A549 (cell line): ENCODE measurements at regions not wholly inside any gene's neighbourhood (a gene's known extent, or its start where the extent isn't known, plus 50 kb on each side); places are given as distances from the start of the nearest gene placed in this dataset.

Experiments used
- ATAC-seq, 2 experiments: fragments of 200-7000 bp in 1 of 2; fragments of >200 bp in 1 of 2; cut with Nextera tagmentation in 1 of 2; cut with Tn5 transposase in 1 of 2; 3 replicates each; pipeline versions ENCODE4 v1.8.0 to v1.9.1; 2018 to 2020; ENCODE audit warnings: mild to moderate bottlenecking in 1 of 2, moderate library complexity in 1 of 2
- CTCF ChIA-PET: fragments of 300-600 bp; sonication (Branson Sonifier 250); formaldehyde crosslinking; extraction: SDS; loops from one replicate; lab custom pipeline; 2021; ENCODE audit warnings: antibody characterized with exemption, inconsistent platforms; lab: Yijun Ruan, JAX
- POLR2A ChIA-PET: fragments of 350-600 bp; formaldehyde crosslinking; extraction: SDS; loops from one replicate; lab custom pipeline; 2021; ENCODE audit warnings: antibody characterized with exemption, inconsistent platforms; lab: Yijun Ruan, JAX
- DNase-seq, 2 experiments: peaks; one replicate each; pipeline versions ENCODE4 v3.0.0 to v3.0.0-alpha.2; 2011 to 2016; ENCODE audit warnings: low read depth in 1 of 2, low spot score in 1 of 2
- FAIRE-seq: peaks from 2 replicates; lab custom pipeline; 2011; peaks lifted over from hg19 to GRCh38; lab: Jason Lieb, UNC
- H3K27ac ChIP-seq, 2 experiments: fragments of >200 bp; sonication (Bioruptor Twin); formaldehyde crosslinking; 3 replicates each; pipeline ENCODE4 v1.5.1; 2016 to 2017
- H3K4me1 ChIP-seq: fragments of >200 bp; sonication (Bioruptor Twin); formaldehyde crosslinking; 3 replicates; pipeline ENCODE4 v1.6.1; 2016
- H3K4me2 ChIP-seq: fragments of >200 bp; sonication (Bioruptor Twin); formaldehyde crosslinking; 3 replicates; pipeline ENCODE4 v1.6.1; 2016
- H3K4me3 ChIP-seq: fragments of >200 bp; sonication (Bioruptor Twin); formaldehyde crosslinking; 3 replicates; pipeline ENCODE4 v1.5.1; 2016
- H3K9me3 ChIP-seq: fragments of >200 bp; sonication (Bioruptor Twin); formaldehyde crosslinking; 3 replicates; pipeline ENCODE4 v1.6.1; 2016
- ATOH8 ChIP-seq: fragments of 250-450 bp; sonication (Bioruptor Pico); IDR thresholded peaks from 2 replicates; pipeline ENCODE4 v1.5.0; 2020; ENCODE audit warnings: low read depth, mild to moderate bottlenecking, moderate library complexity
- BCL3 ChIP-seq: fragments of >200 bp; sonication (Bioruptor Twin); formaldehyde crosslinking; IDR thresholded peaks from 3 replicates; pipeline ENCODE4 v1.6.1; 2016
- CBX2 ChIP-seq: fragments of 200-600 bp; sonication (generic); IDR thresholded peaks from 2 replicates; pipeline ENCODE4 v1.6.1; 2016; ENCODE audit warnings: low read depth, mild to moderate bottlenecking, borderline replicate concordance
- CBX8 ChIP-seq: fragments of 200-600 bp; sonication (generic); IDR thresholded peaks from 2 replicates; pipeline ENCODE4 v1.6.1; 2016
- CHD2 ChIP-seq: fragments of 150-350 bp; IDR thresholded peaks from 2 replicates; pipeline ENCODE4 v1.6.1; 2014; ENCODE audit warnings: low read length; ENCODE audit not compliant: partially characterized antibody
- CHD4 ChIP-seq: fragments of 200-600 bp; sonication (generic); IDR thresholded peaks from 2 replicates; pipeline ENCODE4 v1.6.1; 2016; ENCODE audit warnings: antibody characterized with exemption, mild to moderate bottlenecking, borderline replicate concordance
- ELK1 ChIP-seq: fragments of 150-350 bp; IDR thresholded peaks from 2 replicates; pipeline ENCODE4 v1.6.1; 2014; ENCODE audit warnings: low read depth, mild to moderate bottlenecking, low read length
- ESRRA ChIP-seq: fragments of 150-350 bp; IDR thresholded peaks from 2 replicates; pipeline ENCODE4 v1.6.1; 2014; ENCODE audit warnings: mild to moderate bottlenecking, low read length, borderline replicate concordance
- FOSB ChIP-seq: fragments of 250-450 bp; sonication (Bioruptor Pico); IDR thresholded peaks from 2 replicates; pipeline ENCODE4 v1.5.0; 2020; ENCODE audit warnings: mild to moderate bottlenecking, moderate library complexity
- FOSL2 ChIP-seq, 2 experiments: fragments of 450-650 bp in 1 of 2; fragments of >200 bp in 1 of 2; sonication (Bioruptor Twin) in 1 of 2; formaldehyde crosslinking; IDR thresholded peaks; 2 replicates each; pipeline versions ENCODE4 v1.5.0 to v1.6.1; 2016 to 2020; ENCODE audit warnings: mild to moderate bottlenecking in 1 of 2, moderate library complexity in 1 of 2
- GATA3 ChIP-seq: IDR thresholded peaks from 2 replicates; pipeline ENCODE4 v1.6.1; 2012; ENCODE audit warnings: borderline replicate concordance
- HEYL ChIP-seq: fragments of 250-450 bp; sonication (Bioruptor Pico); IDR thresholded peaks from 2 replicates; pipeline ENCODE4 v1.8.0; 2021; ENCODE audit warnings: mild to moderate bottlenecking, moderate library complexity
- HOXA7 ChIP-seq: fragments of 250-450 bp; sonication (Bioruptor Pico); IDR thresholded peaks from 2 replicates; pipeline ENCODE4 v1.5.0; 2020; ENCODE audit warnings: mild to moderate bottlenecking, moderate library complexity
- JUN ChIP-seq, 2 experiments: fragments of >200 bp; sonication (Bioruptor Twin); formaldehyde crosslinking; IDR thresholded peaks; 2 replicates in 1 of 2; 3 replicates in 1 of 2; pipeline ENCODE4 v1.6.1; 2016 to 2017
- JUNB ChIP-seq: fragments of >200 bp; sonication (Bioruptor Twin); formaldehyde crosslinking; IDR thresholded peaks from 2 replicates; pipeline ENCODE4 v1.6.1; 2016
- KDM1A ChIP-seq: fragments of 200-600 bp; sonication (generic); IDR thresholded peaks from 2 replicates; pipeline ENCODE4 v1.6.1; 2016; ENCODE audit warnings: low read depth, mild to moderate bottlenecking
- KDM5A ChIP-seq: fragments of 200-600 bp; sonication (generic); IDR thresholded peaks from 2 replicates; pipeline ENCODE4 v1.6.1; 2016; ENCODE audit warnings: antibody characterized with exemption, mild to moderate bottlenecking
- NFE2L2 ChIP-seq: fragments of 150-350 bp; conservative IDR thresholded peaks from 2 replicates; pipeline ENCODE4 v1.6.1; 2014; ENCODE audit warnings: low read length
- NPAS2 ChIP-seq: fragments of 250-450 bp; sonication (Bioruptor Pico); IDR thresholded peaks from 2 replicates; pipeline ENCODE4 v1.8.0; 2022; ENCODE audit warnings: mild to moderate bottlenecking, moderate library complexity, borderline replicate concordance
- NR3C1 ChIP-seq: fragments of >200 bp; sonication (Bioruptor Twin); formaldehyde crosslinking; IDR thresholded peaks from 3 replicates; pipeline ENCODE4 v1.6.1; 2017
- PBX3 ChIP-seq: IDR thresholded peaks from 2 replicates; pipeline ENCODE4 v1.6.1; 2012
- PHF8 ChIP-seq: fragments of 200-600 bp; sonication (generic); IDR thresholded peaks from 2 replicates; pipeline ENCODE4 v1.6.1; 2016; ENCODE audit warnings: low read depth, mild to moderate bottlenecking, antibody characterized with exemption, moderate library complexity, borderline replicate concordance
- POLR2A ChIP-seq: IDR thresholded peaks from 2 replicates; pipeline ENCODE4 v1.6.1; 2012; ENCODE audit warnings: mild to moderate bottlenecking, low read length
- RAD21 ChIP-seq, 2 experiments: fragments of >200 bp in 1 of 2; sonication (Bioruptor Twin) in 1 of 2; formaldehyde crosslinking in 1 of 2; IDR thresholded peaks in 1 of 2; conservative IDR thresholded peaks in 1 of 2; 2 replicates in 1 of 2; 3 replicates in 1 of 2; pipeline ENCODE4 v1.6.1; 2012 to 2018; ENCODE audit warnings: inconsistent platforms in 1 of 2
- RCOR1 ChIP-seq: fragments of 150-350 bp; IDR thresholded peaks from 2 replicates; pipeline ENCODE4 v1.6.1; 2014; ENCODE audit warnings: antibody characterized with exemption, low read length, low read depth
- SMC3 ChIP-seq: fragments of >200 bp; sonication (Bioruptor Twin); formaldehyde crosslinking; IDR thresholded peaks from 3 replicates; pipeline ENCODE4 v1.6.1; 2018; ENCODE audit warnings: inconsistent platforms
- SREBF2 ChIP-seq: fragments of 450-650 bp; IDR thresholded peaks from 2 replicates; pipeline ENCODE4 v1.6.1; 2014; ENCODE audit warnings: mild to moderate bottlenecking, moderate library complexity
- USF2 ChIP-seq: fragments of 450-650 bp; IDR thresholded peaks from 2 replicates; pipeline ENCODE4 v1.6.1; 2014; ENCODE audit warnings: antibody characterized with exemption
- ZC3H11A ChIP-seq: fragments of 450-650 bp; IDR thresholded peaks from 2 replicates; pipeline ENCODE4 v1.6.1; 2014; ENCODE audit warnings: antibody characterized with exemption, mild to moderate bottlenecking
- WGBS: methylation state at CpG from one replicate; pipeline ENCODE4 v1.1.6; 2017; ENCODE audit errors: missing lambda C conversion rate; 5-methylcytosine and 5-hydroxymethylcytosine counted together

GRCh38 chr3:159277814-159278213 lies 476.0 kb downstream of the MFSD1 start:
- CTCF ChIA-PET, result interaction anchor here (0.6 to 1.5 kb wide), 4 partner anchors 12 to 852 kb away, joined by 3 to 6 read pairs (median 4); no protein-coding TSS in a partner anchor

GRCh38 chr3:159280386-159281191 lies 478.7 kb downstream of the MFSD1 start:
- no peaks in the 10 kb centered on the region for H3K9me3 ChIP-seq
- no peak overlapping the region for H3K4me2 ChIP-seq
- DNase-seq (no peak), ATAC-seq (no peak), FAIRE-seq (no peak)
- no peak overlapping the region for H3K4me3 ChIP-seq
- no peaks in the 10 kb centered on the region for H3K4me1 ChIP-seq
- H3K27ac ChIP-seq, result no peak overlapping the region
- 20% methylated on average over 10 of the region's 10 CpGs for WGBS
- CTCF ChIA-PET, result interaction anchor here (0.6 to 1.6 kb wide), 5 partner anchors 15 to 529 kb away, joined by 3 to 4 read pairs (median 3); no protein-coding TSS in a partner anchor
- POLR2A ChIA-PET, result no interaction called here
- TF ChIP-seq KDM1A (no peak), HEYL (CRISPR knock-in tag) (no peak), CBX2 (no peak), HOXA7 (CRISPR knock-in tag) (no peak), ATOH8 (CRISPR knock-in tag) (no peak), PHF8 (no peak), FOSB (CRISPR knock-in tag) (no peak), ZC3H11A (no peak), POLR2A (no peak), CHD4 (no peak), GATA3 (no peak), NFE2L2 (no peak), ESRRA (no peak), RCOR1 (no peak), SMC3 (no peak)

More at GRCh38 chr3:159277814-159278213, 476.0 kb downstream of the MFSD1 start:
- no peak overlapping the region for H3K27ac ChIP-seq
- TF ChIP-seq KDM5A (no peak), CHD4 (no peak), CHD2 (no peak), ELK1 (no peak), FOSL2 (IDR thresholded peaks at IDR 0.05) (no peak), FOSL2 (CRISPR knock-in tag; IDR thresholded peaks at IDR 0.05) (no peak), JUNB (no peak), PBX3 (no peak), ATOH8 (CRISPR knock-in tag) (no peak), JUN (IDR thresholded peaks at IDR 0.05) (no peak), ESRRA (no peak), USF2 (no peak), FOSB (CRISPR knock-in tag) (no peak), NPAS2 (CRISPR knock-in tag) (no peak), ZC3H11A (no peak), CBX8 (no peak), SREBF2 (no peak), RAD21 (conservative IDR thresholded peaks at IDR 0.05 in 1 of 2, IDR thresholded peaks at IDR 0.05 in 1 of 2) (no peak), NR3C1 (no peak), SMC3 (no peak), BCL3 (no peak)
- TF ChIP-seq, all 56 proteins: peak for 0
- no peak for DNase-seq
- H3K4me3 ChIP-seq, result no peak overlapping the region
- no peak overlapping the region for H3K4me2 ChIP-seq
- H3K4me1 ChIP-seq, result no peaks in the 10 kb centered on the region
- POLR2A ChIA-PET, result no interaction called here
- no peaks in the 10 kb centered on the region for H3K9me3 ChIP-seq
- WGBS, result 0% methylated on average over 5 of the region's 5 CpGs
- FAIRE-seq, result no peak
- no peak for ATAC-seq
